ENCODE measurements at regions not wholly inside any gene's neighbourhood (a gene's known extent, or its start where the extent isn't known, plus 50 kb on each side); places are given as distances from the start of the nearest gene placed in this dataset.

- ChIA-PET POLR2A (no interaction called here), CTCF (no interaction called here), RAD21 (ENCODE audit: unreplicated experiment) (interaction anchor here (0.6 kb wide), 1 partner anchor 144 kb away, joined by 3 read pairs; no protein-coding TSS in a partner anchor), SMC1A (ENCODE audit: uncharacterized antibody, unreplicated experiment) (no interaction called here)
- intact Hi-C loops (cut with micrococcal nuclease; ENCODE audit: unreplicated experiment): no loop called here
- TF ChIP-seq NFYB (IDR thresholded peaks at IDR 0.05; ENCODE audit: insufficient read depth, low read depth, low read length) (no peak), SPI1 (IDR thresholded peaks at IDR 0.05; ENCODE audit: borderline replicate concordance, insufficient read depth, low read depth, low read length) (no peak), ZNF687 (IDR thresholded peaks at IDR 0.05) (no peak), POLR2AphosphoS5 (IDR thresholded peaks at IDR 0.05; ENCODE audit: low read length) (no peak)
- Histone ChIP-seq H3K4me1 (ENCODE audit: control insufficient read depth, insufficient read depth, low read length) (no peaks in the 10 kb centered on the region), H3K36me3 (ENCODE audit: control insufficient read depth in 2 of 2, insufficient read depth in 2 of 2, low read length in 1 of 2) (no peaks in the 10 kb centered on the region), H3K79me2 (ENCODE audit: control insufficient read depth, insufficient read depth, low read length) (no peaks in the 10 kb centered on the region), H3K4me2 (ENCODE audit: control insufficient read depth, insufficient read depth) (no peak overlapping the region), H3K27me3 (replicated peaks in 1 of 2; ENCODE audit: control insufficient read depth in 2 of 2, insufficient read depth in 2 of 2, low read length in 1 of 2) (no peaks in the 10 kb centered on the region), H2AFZ (ENCODE audit: control insufficient read depth, low read depth, low read length) (no peak overlapping the region), H3K27ac (ENCODE audit: control insufficient read depth, insufficient read depth) (no peak overlapping the region), H3K9ac (ENCODE audit: control insufficient read depth, insufficient read depth, low read length) (no peak overlapping the region), H3K4me3 (no peak overlapping the region), H4K20me1 (ENCODE audit: control insufficient read depth, insufficient read depth) (no peaks in the 10 kb centered on the region), H3K9me3 (replicated peaks; ENCODE audit: control insufficient read depth, insufficient read depth, low read length) (no peaks in the 10 kb centered on the region)
- WGBS (ENCODE audit: insufficient coverage, insufficient replicate concordance, low lambda C conversion rate, missing lambda C conversion rate): 48% methylated on average over 4 of the region's 4 CpGs
- FAIRE-seq (no peak), DNase-seq (ENCODE audit: low read depth, low spot score) (no peak), ATAC-seq (no peak)
- in situ Hi-C loops (cut with MboI): no loop called here
- no TSS peak for BruUV-seq (replicated peaks)
Observed at GRCh38 chr20:54837226-54837625, 361.8 kb downstream of the DOK5 start.

Data from GM12878 (cell line).